ENCODE measurements at regions not wholly inside any gene's neighbourhood (a gene's known extent, or its start where the extent isn't known, plus 50 kb on each side); places are given as distances from the start of the nearest gene placed in this dataset.

DNA sequence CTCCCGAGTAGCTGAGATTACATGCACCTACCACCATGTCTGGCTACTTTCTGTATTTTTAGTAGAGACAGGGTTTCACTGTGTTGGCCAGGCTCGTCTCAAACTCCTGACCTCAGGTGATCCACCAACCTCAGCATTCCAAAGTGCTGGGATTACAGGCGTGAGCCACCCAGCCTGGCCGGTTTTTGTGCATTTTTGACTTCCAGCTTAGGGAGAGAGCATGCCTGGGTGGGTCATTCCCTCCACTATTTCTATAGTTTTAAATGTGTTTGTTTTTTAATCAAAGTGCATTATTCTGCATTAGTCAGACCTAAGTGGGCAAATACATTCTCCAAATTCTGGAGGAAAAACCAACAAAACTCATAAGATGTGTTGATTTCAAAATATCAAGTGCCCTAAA lies 207.4 kb upstream of the NRIP1 start:
- TF ChIP-seq, protein P1, sequence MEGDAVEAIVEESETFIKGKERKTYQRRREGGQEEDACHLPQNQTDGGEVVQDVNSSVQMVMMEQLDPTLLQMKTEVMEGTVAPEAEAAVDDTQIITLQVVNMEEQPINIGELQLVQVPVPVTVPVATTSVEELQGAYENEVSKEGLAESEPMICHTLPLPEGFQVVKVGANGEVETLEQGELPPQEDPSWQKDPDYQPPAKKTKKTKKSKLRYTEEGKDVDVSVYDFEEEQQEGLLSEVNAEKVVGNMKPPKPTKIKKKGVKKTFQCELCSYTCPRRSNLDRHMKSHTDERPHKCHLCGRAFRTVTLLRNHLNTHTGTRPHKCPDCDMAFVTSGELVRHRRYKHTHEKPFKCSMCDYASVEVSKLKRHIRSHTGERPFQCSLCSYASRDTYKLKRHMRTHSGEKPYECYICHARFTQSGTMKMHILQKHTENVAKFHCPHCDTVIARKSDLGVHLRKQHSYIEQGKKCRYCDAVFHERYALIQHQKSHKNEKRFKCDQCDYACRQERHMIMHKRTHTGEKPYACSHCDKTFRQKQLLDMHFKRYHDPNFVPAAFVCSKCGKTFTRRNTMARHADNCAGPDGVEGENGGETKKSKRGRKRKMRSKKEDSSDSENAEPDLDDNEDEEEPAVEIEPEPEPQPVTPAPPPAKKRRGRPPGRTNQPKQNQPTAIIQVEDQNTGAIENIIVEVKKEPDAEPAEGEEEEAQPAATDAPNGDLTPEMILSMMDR (IDR thresholded peaks at IDR 0.05): no peak
- TF ChIP-seq POLR2A (IDR thresholded peaks at IDR 0.05) (no peak), POLR2AphosphoS5 (IDR thresholded peaks at IDR 0.05) (no peak), EP300 (IDR thresholded peaks at IDR 0.05) (no peak)
